Mesothelial cell of epicardium (in vitro differentiated cells): ENCODE measurements at regions not wholly inside any gene's neighbourhood (a gene's known extent, or its start where the extent isn't known, plus 50 kb on each side); places are given as distances from the start of the nearest gene placed in this dataset.

Experiments
- DNase-seq, 2 experiments: peaks; one replicate each; pipeline ENCODE4 v3.0.0; 2021; ENCODE audit warnings: low spot score in 2 of 2; ENCODE audit not compliant: unreplicated experiment in 2 of 2
- H3K27ac Mint-ChIP-seq: 2 replicates; pipeline ENCODE4 v1.8.0; 2021; ENCODE audit warnings: mixed read lengths
- H3K27me3 Mint-ChIP-seq: 2 replicates; pipeline ENCODE4 v1.8.0; 2021; ENCODE audit warnings: low read depth, mixed read lengths
- H3K36me3 Mint-ChIP-seq: 2 replicates; pipeline ENCODE4 v1.8.0; 2021; ENCODE audit warnings: mixed read lengths
- H3K4me1 Mint-ChIP-seq: 2 replicates; pipeline ENCODE4 v1.8.0; 2021; ENCODE audit warnings: mixed read lengths
- H3K4me3 Mint-ChIP-seq: 2 replicates; pipeline ENCODE4 v1.8.0; 2021; ENCODE audit warnings: mild to moderate bottlenecking, moderate library complexity, mixed read lengths
- H3K9me3 Mint-ChIP-seq: 2 replicates; pipeline ENCODE4 v1.8.0; 2021; ENCODE audit warnings: mixed read lengths
- CTCF ChIP-seq: fragments of 200-600 bp; sonication (generic); IDR thresholded peaks from one replicate; pipeline ENCODE4 v1.5.0; 2021; ENCODE audit warnings: antibody characterized with exemption; ENCODE audit not compliant: unreplicated experiment

- no peaks in the 10 kb centered on the region for H3K9me3 Mint-ChIP-seq
- TF ChIP-seq CTCF = no peak
- no peaks in the 10 kb centered on the region for H3K27me3 Mint-ChIP-seq
- H3K36me3 Mint-ChIP-seq = no peaks in the 10 kb centered on the region
- H3K4me3 Mint-ChIP-seq = no peak overlapping the region
- peaks cover 75% of the 10 kb centered on the region for H3K4me1 Mint-ChIP-seq
- H3K27ac Mint-ChIP-seq = peak overlapping the region; percentile 94
- DNase-seq = no peak
These were observed 64.9 kb downstream of the MCFD2 start for GRCh38 chr2:46850742-46851141.

- TF ChIP-seq CTCF = no peak
- no peaks in the 10 kb centered on the region for H3K27me3 Mint-ChIP-seq
- H3K4me3 Mint-ChIP-seq = peak overlapping the region; percentile 2
- H3K9me3 Mint-ChIP-seq = no peaks in the 10 kb centered on the region
- DNase-seq = peak in 1 of 2 experiments; percentile 59
- H3K27ac Mint-ChIP-seq = peak overlapping the region; percentile 94
- peaks cover 75% of the 10 kb centered on the region for H3K4me1 Mint-ChIP-seq
- no peaks in the 10 kb centered on the region for H3K36me3 Mint-ChIP-seq
These were observed 65.7 kb downstream of the MCFD2 start for GRCh38 chr2:46849721-46850556.

GRCh38 chr2:46849046-46849715 lies 66.4 kb downstream of the MCFD2 start:
- DNase-seq = no peak
- peaks cover 70% of the 10 kb centered on the region for H3K4me1 Mint-ChIP-seq

GRCh38 chr2:46848447-46848846 lies 67.2 kb downstream of the MCFD2 start:
- no peak for TF ChIP-seq CTCF
- Mint-ChIP-seq H3K27ac (peak overlapping the region; percentile 94), H3K36me3 (no peaks in the 10 kb centered on the region), H3K27me3 (no peaks in the 10 kb centered on the region), H3K9me3 (no peaks in the 10 kb centered on the region), H3K4me1 (peaks cover 70% of the 10 kb centered on the region), H3K4me3 (peak overlapping the region; percentile 2)
- no peak for DNase-seq

More at GRCh38 chr2:46849046-46849715, 66.4 kb downstream of the MCFD2 start:
- Mint-ChIP-seq H3K36me3 (no peaks in the 10 kb centered on the region), H3K4me3 (peak overlapping the region; percentile 2), H3K27me3 (no peaks in the 10 kb centered on the region), H3K27ac (peak overlapping the region; percentile 94), H3K9me3 (no peaks in the 10 kb centered on the region)
- TF ChIP-seq CTCF = no peak

- no peak for DNase-seq
- peaks cover 66% of the 10 kb centered on the region for H3K4me1 Mint-ChIP-seq
These were observed 67.7 kb downstream of the MCFD2 start for GRCh38 chr2:46847726-46848412.

More at GRCh38 chr2:46847726-46848412, 67.7 kb downstream of the MCFD2 start:
- Mint-ChIP-seq H3K27me3 (no peaks in the 10 kb centered on the region), H3K27ac (peak overlapping the region; percentile 94), H3K36me3 (no peaks in the 10 kb centered on the region), H3K9me3 (no peaks in the 10 kb centered on the region), H3K4me3 (peak overlapping the region; percentile 32)
- TF ChIP-seq CTCF = no peak
